KMS-11 (cell line): ENCODE measurements at regions not wholly inside any gene's neighbourhood (a gene's known extent, or its start where the extent isn't known, plus 50 kb on each side); places are given as distances from the start of the nearest gene placed in this dataset.

Experiments used
- H2AFZ ChIP-seq: fragments of 200-600 bp; sonication (generic); 2 replicates; pipeline ENCODE4 v1.6.1; 2016; ENCODE audit warnings: antibody characterized with exemption, mixed run types, low read depth
- H3K27ac ChIP-seq: fragments of 200-600 bp; sonication (generic); 2 replicates; pipeline ENCODE4 v1.6.1; 2016; ENCODE audit warnings: mild to moderate bottlenecking, mixed run types
- H3K27me3 ChIP-seq: fragments of 200-600 bp; sonication (generic); 2 replicates; pipeline ENCODE4 v1.6.1; 2017; ENCODE audit warnings: mild to moderate bottlenecking, low read depth, mixed run types, moderate library complexity; ENCODE audit not compliant: insufficient read depth
- H3K36me3 ChIP-seq: fragments of 200-600 bp; sonication (generic); 2 replicates; pipeline ENCODE4 v1.6.1; 2017; ENCODE audit warnings: mild to moderate bottlenecking, mixed run types; ENCODE audit not compliant: insufficient read depth
- H3K4me1 ChIP-seq: fragments of 200-600 bp; sonication (generic); 2 replicates; pipeline ENCODE4 v1.6.1; 2016; ENCODE audit warnings: mild to moderate bottlenecking, low read depth, mixed run types; ENCODE audit not compliant: poor library complexity, severe bottlenecking
- H3K4me2 ChIP-seq: fragments of 200-600 bp; sonication (generic); 2 replicates; pipeline ENCODE4 v1.7.0; 2016; ENCODE audit warnings: mild to moderate bottlenecking, mixed run types
- H3K4me3 ChIP-seq: fragments of 200-600 bp; sonication (generic); IDR thresholded peaks from 2 replicates; pipeline ENCODE4 v1.6.1; 2017; ENCODE audit warnings: low read depth, low read length, mixed read lengths; ENCODE audit not compliant: insufficient read depth
- H3K79me2 ChIP-seq: fragments of 200-600 bp; sonication (generic); 2 replicates; pipeline ENCODE4 v1.6.1; 2016; ENCODE audit warnings: low read depth, mixed run types; ENCODE audit not compliant: insufficient read depth
- H3K9ac ChIP-seq: fragments of 200-600 bp; sonication (generic); 2 replicates; pipeline ENCODE4 v1.6.1; 2016; ENCODE audit warnings: mild to moderate bottlenecking, mixed run types
- H4K20me1 ChIP-seq: fragments of 200-600 bp; sonication (generic); 2 replicates; pipeline ENCODE4 v1.6.1; 2016; ENCODE audit warnings: mild to moderate bottlenecking, mixed run types; ENCODE audit not compliant: insufficient read depth
- CTCF ChIP-seq: fragments of 200-600 bp; sonication (generic); conservative IDR thresholded peaks from 2 replicates; pipeline ENCODE4 v1.6.1; 2017; ENCODE audit warnings: low read depth, mild to moderate bottlenecking, antibody characterized with exemption, low read length, moderate library complexity, mixed read lengths

- Histone ChIP-seq H3K4me3 (no peak overlapping the region), H3K79me2 (no peaks in the 10 kb centered on the region), H3K36me3 (no peaks in the 10 kb centered on the region), H2AFZ (no peak overlapping the region), H3K4me2 (no peak overlapping the region), H3K27ac (no peak overlapping the region), H3K9ac (no peak overlapping the region), H3K27me3 (no peaks in the 10 kb centered on the region), H3K4me1 (no peaks in the 10 kb centered on the region), H4K20me1 (no peaks in the 10 kb centered on the region)
- TF ChIP-seq CTCF, result no peak
Measured at GRCh38 chr10:4775808-4776207, 50.2 kb upstream of the AKR1E2 start.

GRCh38 chr10:4772202-4772570, 53.8 kb upstream of the AKR1E2 start:
- Histone ChIP-seq H4K20me1 (no peaks in the 10 kb centered on the region), H3K9ac (no peak overlapping the region), H3K36me3 (no peaks in the 10 kb centered on the region), H3K4me3 (no peak overlapping the region), H3K4me1 (no peaks in the 10 kb centered on the region), H3K27me3 (no peaks in the 10 kb centered on the region), H2AFZ (no peak overlapping the region), H3K79me2 (no peaks in the 10 kb centered on the region), H3K27ac (no peak overlapping the region), H3K4me2 (no peak overlapping the region)
- no peak for TF ChIP-seq CTCF

GRCh38 chr10:4771554-4772201, 54.3 kb upstream of the AKR1E2 start:
- Histone ChIP-seq H3K27ac (no peak overlapping the region), H3K4me2 (no peak overlapping the region), H4K20me1 (no peaks in the 10 kb centered on the region)

GRCh38 chr10:4770801-4771553, 55.0 kb upstream of the AKR1E2 start:
- H3K4me2 ChIP-seq, result no peak overlapping the region

More at GRCh38 chr10:4771554-4772201, 54.3 kb upstream of the AKR1E2 start:
- no peaks in the 10 kb centered on the region for H3K36me3 ChIP-seq
- no peaks in the 10 kb centered on the region for H3K27me3 ChIP-seq
- H3K4me1 ChIP-seq, result no peaks in the 10 kb centered on the region
- H3K79me2 ChIP-seq, result no peaks in the 10 kb centered on the region
- no peak overlapping the region for H2AFZ ChIP-seq
- no peak for TF ChIP-seq CTCF
- H3K9ac ChIP-seq, result no peak overlapping the region
- no peak overlapping the region for H3K4me3 ChIP-seq

More at GRCh38 chr10:4770801-4771553, 55.0 kb upstream of the AKR1E2 start:
- no peak overlapping the region for H3K9ac ChIP-seq
- H3K27ac ChIP-seq, result no peak overlapping the region
- no peaks in the 10 kb centered on the region for H3K36me3 ChIP-seq
- H3K4me3 ChIP-seq, result no peak overlapping the region
- H3K79me2 ChIP-seq, result no peaks in the 10 kb centered on the region
- H4K20me1 ChIP-seq, result no peaks in the 10 kb centered on the region
- TF ChIP-seq CTCF, result peak; percentile 51
- no peaks in the 10 kb centered on the region for H3K27me3 ChIP-seq
- no peaks in the 10 kb centered on the region for H3K4me1 ChIP-seq
- H2AFZ ChIP-seq, result no peak overlapping the region
